K562 (cell line): ENCODE measurements at regions not wholly inside any gene's neighbourhood (a gene's known extent, or its start where the extent isn't known, plus 50 kb on each side); places are given as distances from the start of the nearest gene placed in this dataset.

Experiments used
- ATAC-seq: fragments of 200-7000 bp; cut with Tn5 transposase; 3 replicates; pipeline ENCODE4 v1.9.1; 2020; ENCODE audit warnings: moderate library complexity
- BruUV-seq: library from RNA; stranded (reverse); fragments of 400-500 nt; replicated peaks from 2 replicates; lab custom pipeline; 2021; lab: Mats Ljungman, UMichigan
- CTCF ChIA-PET: fragments of 300-600 bp; formaldehyde crosslinking; extraction: SDS; loops from one replicate; lab custom pipeline; 2021; ENCODE audit warnings: low intra/inter-chr PET ratio; lab: Yijun Ruan, JAX
- POLR2A ChIA-PET: fragments of 300-600, 350-650 bp; sonication (Branson Sonifier 250); formaldehyde crosslinking; extraction: SDS; loops from one replicate; lab custom pipeline; 2021; ENCODE audit warnings: antibody characterized with exemption, inconsistent platforms; lab: Yijun Ruan, JAX
- DNase-seq, 4 experiments: peaks; one replicate each; pipeline versions ENCODE4 v3.0.0 to v3.0.0-alpha.2; 2011 to 2018; ENCODE audit warnings: low spot score in 3 of 4, mixed read lengths in 3 of 4; ENCODE audit errors: extremely low read depth in 1 of 4
- FAIRE-seq: peaks from 2 replicates; lab custom pipeline; 2011; peaks lifted over from hg19 to GRCh38; lab: Jason Lieb, UNC
- H2AFZ ChIP-seq: 2 replicates; pipeline ENCODE4 v1.6.0; 2011; ENCODE audit warnings: low read depth, low read length, control low read depth, inconsistent platforms
- H3K27ac ChIP-seq: fragments of 200-600 bp; 3 replicates; pipeline ENCODE4 v1.8.0; 2011; ENCODE audit warnings: low read depth, mild to moderate bottlenecking, control low read depth, inconsistent platforms, low read length, moderate library complexity, mixed read lengths; ENCODE audit errors: extremely low read depth
- H3K27me3 ChIP-seq, 2 experiments: fragments of 300-600 bp in 1 of 2; 2 replicates in 1 of 2; 3 replicates in 1 of 2; pipeline versions ENCODE4 v1.6.0 to v1.8.0; 2011; ENCODE audit warnings: inconsistent platforms in 2 of 2, low read length in 2 of 2, mild to moderate bottlenecking in 1 of 2, mixed read lengths in 1 of 2, moderate library complexity in 1 of 2; ENCODE audit not compliant: control insufficient read depth in 2 of 2, insufficient read depth in 2 of 2
- H3K36me3 ChIP-seq: fragments of 300-600 bp; 3 replicates; pipeline ENCODE4 v1.8.0; 2011; ENCODE audit warnings: mild to moderate bottlenecking, low read length, inconsistent platforms; ENCODE audit not compliant: control insufficient read depth, insufficient read depth
- H3K4me1 ChIP-seq, 2 experiments: fragments of 200-600 bp in 1 of 2; replicated peaks in 1 of 2; 2 replicates in 1 of 2; 3 replicates in 1 of 2; pipeline versions ENCODE4 v1.5.1 to v1.8.0; 2011; ENCODE audit warnings: inconsistent platforms in 2 of 2, low read length in 2 of 2, mild to moderate bottlenecking in 1 of 2, mixed read lengths in 1 of 2, moderate library complexity in 1 of 2; ENCODE audit not compliant: control insufficient read depth in 2 of 2, insufficient read depth in 2 of 2
- H3K4me2 ChIP-seq: 2 replicates; pipeline ENCODE4 v1.6.1; 2011; ENCODE audit warnings: low read length, control low read depth, inconsistent platforms, mixed read lengths; ENCODE audit not compliant: insufficient read depth
- H3K4me3 ChIP-seq: fragments of 200-600 bp; sonication (generic), shearing (Covaris generic); 2 replicates; pipeline ENCODE4 v1.5.1; 2016; ENCODE audit warnings: control low read depth, inconsistent platforms
- H3K79me2 ChIP-seq: fragments of 200-600 bp; 3 replicates; pipeline ENCODE4 v1.8.0; 2011; ENCODE audit warnings: low read length, inconsistent platforms; ENCODE audit not compliant: control insufficient read depth, insufficient read depth
- H3K9ac ChIP-seq, 2 experiments: 2 replicates each; pipeline versions ENCODE4 v1.6.0 to v1.6.1; 2011; ENCODE audit warnings: low read depth in 2 of 2, low read length in 2 of 2, control low read depth in 1 of 2, inconsistent platforms in 1 of 2, mild to moderate bottlenecking in 1 of 2, mixed read lengths in 1 of 2; ENCODE audit not compliant: insufficient read depth in 1 of 2
- H3K9me1 ChIP-seq: one replicate; pipeline ENCODE4 v1.6.0; 2011; ENCODE audit warnings: inconsistent platforms, mild to moderate bottlenecking, low read length, moderate library complexity; ENCODE audit not compliant: control insufficient read depth, insufficient read depth
- H3K9me3 ChIP-seq: replicated peaks from 2 replicates; pipeline ENCODE4 v1.5.1; 2011; ENCODE audit warnings: low read depth, low read length, inconsistent platforms; ENCODE audit not compliant: control insufficient read depth, insufficient read depth
- H4K20me1 ChIP-seq: replicated peaks from 2 replicates; pipeline ENCODE4 v1.6.1; 2011; ENCODE audit warnings: low read length, inconsistent platforms, mixed read lengths; ENCODE audit not compliant: control insufficient read depth, insufficient read depth
- CXXC5 ChIP-seq: fragments of 250-450 bp; sonication (Bioruptor Pico); IDR thresholded peaks from 2 replicates; pipeline ENCODE4 v1.8.0; 2022; ENCODE audit warnings: inconsistent platforms, mild to moderate bottlenecking, moderate library complexity
- GTF2A2 ChIP-seq: IDR thresholded peaks from 2 replicates; pipeline ENCODE4 v1.6.1; 2016; ENCODE audit warnings: mild to moderate bottlenecking, missing genetic modification characterization, missing compliant biosample characterization
- HNRNPUL1 ChIP-seq: fragments of 200-400 bp; formaldehyde crosslinking; IDR thresholded peaks from 2 replicates; pipeline ENCODE4 v1.6.1; 2017; ENCODE audit warnings: low read length
- NUFIP1 ChIP-seq: fragments of 450-650 bp; IDR thresholded peaks from 2 replicates; pipeline ENCODE4 v1.6.1; 2018; ENCODE audit not compliant: partially characterized antibody
- SPI1 ChIP-seq: IDR thresholded peaks from 2 replicates; pipeline ENCODE4 v1.6.1; 2011; ENCODE audit warnings: low read depth, low read length, control low read depth, borderline replicate concordance
- ZFPM2 ChIP-seq: fragments of 250-450 bp; sonication (Bioruptor Pico); IDR thresholded peaks from 2 replicates; pipeline ENCODE4 v1.5.1; 2022; ENCODE audit warnings: mild to moderate bottlenecking
- ZKSCAN1 ChIP-seq: fragments of 150-350 bp; IDR thresholded peaks from 2 replicates; pipeline ENCODE4 v1.6.1; 2016; ENCODE audit warnings: low read depth, low read length
- ZNF780A ChIP-seq: fragments of 250-450 bp; sonication (Bioruptor Pico); IDR thresholded peaks from 2 replicates; pipeline ENCODE4 v1.5.0; 2021; ENCODE audit warnings: mild to moderate bottlenecking
- WGBS: fragments of 100-300 bp; shearing (Covaris generic); methylation state at CpG from one replicate; pipeline ENCODE4 v1.1.6; 2016; ENCODE audit warnings: low coverage, mixed read lengths; ENCODE audit not compliant: insufficient coverage; ENCODE audit errors: missing lambda C conversion rate; 5-methylcytosine and 5-hydroxymethylcytosine counted together
- in situ Hi-C: fragments of 300-500 bp; cut with MboI; formaldehyde crosslinking; loops from 4 replicates; pipeline ENCODE4 v1.15.0; 2018; ENCODE audit warnings: inconsistent platforms, mixed read lengths
- intact Hi-C: fragments of 100-400 bp; cut with micrococcal nuclease; formaldehyde crosslinking; loops from 2 replicates; pipeline ENCODE4 v1.14.2; 2022
- TF ChIP-seq, protein P1 (sequence below): sonication (generic); formaldehyde crosslinking; IDR thresholded peaks from 2 replicates; pipeline ENCODE4 v1.8.0; 2022; ENCODE audit warnings: missing genetic modification reagents, mild to moderate bottlenecking, moderate library complexity, borderline replicate concordance
- TF ChIP-seq, protein P2 (sequence below): fragments of 450-650 bp; formaldehyde crosslinking; IDR thresholded peaks from 2 replicates; pipeline ENCODE4 v1.4.0; 2020; ENCODE audit warnings: mild to moderate bottlenecking, mixed read lengths
- TF ChIP-seq, protein P3 (sequence below): IDR thresholded peaks from 2 replicates; pipeline ENCODE4 v1.6.1; 2012; ENCODE audit warnings: low read depth, low read length, improper control_type of control experiment, borderline replicate concordance

DNA sequence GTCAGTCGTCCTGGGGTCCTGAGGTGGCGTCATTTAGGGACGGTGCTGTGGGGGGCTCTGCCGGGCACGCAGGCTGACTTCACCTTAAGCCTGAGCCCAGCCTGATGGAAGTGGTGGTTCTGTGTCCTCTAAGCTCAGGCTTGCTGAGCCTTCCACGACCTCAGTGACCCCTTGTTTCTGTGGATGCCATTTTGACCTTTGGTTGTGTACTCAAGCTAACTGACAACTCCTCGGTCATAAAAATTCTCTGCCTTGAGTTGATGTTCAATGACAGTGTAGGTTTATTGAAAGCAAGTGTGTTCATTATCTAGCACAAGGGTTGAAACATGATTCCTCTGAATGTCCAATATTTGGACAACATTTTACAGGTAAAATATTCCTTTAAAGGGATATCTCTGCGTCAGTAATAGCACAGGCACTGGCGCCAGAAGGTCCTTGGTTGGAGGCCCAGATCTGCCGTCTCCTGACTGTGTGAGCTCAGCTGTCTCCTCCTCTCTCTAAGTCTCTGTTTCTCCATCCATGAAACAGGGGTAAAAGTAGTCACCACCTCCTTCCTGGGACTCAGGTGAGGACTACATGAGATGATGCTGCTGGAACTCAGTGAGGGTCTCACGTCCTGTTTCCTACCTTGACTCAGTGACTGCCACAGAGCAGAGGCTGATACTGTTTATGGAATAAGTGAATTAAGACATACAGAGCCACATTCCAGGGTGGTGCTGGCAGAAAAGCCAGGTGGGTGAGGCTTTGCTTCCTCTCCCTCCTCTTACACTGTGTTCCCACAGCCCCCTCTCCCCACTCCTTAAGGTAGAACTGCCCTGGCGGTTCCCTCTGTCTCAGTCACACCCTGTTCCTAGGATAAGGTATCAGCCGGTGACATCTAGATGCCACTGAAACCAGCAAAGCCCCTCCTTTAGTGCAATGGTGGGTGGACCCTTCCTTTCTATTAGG lies 75.7 kb downstream of the IRF8 start:
- no TSS peak for BruUV-seq
- no peak overlapping the region for H3K4me3 ChIP-seq
- peaks cover 4% of the 10 kb centered on the region; the same call in 1 of the 2 replicates for H4K20me1 ChIP-seq
- peaks cover 15 to 33% of the 10 kb centered on the region in 2 experiments; a peak in 4 of 5 replicates for H3K27me3 ChIP-seq
- no peak overlapping the region for H3K9ac ChIP-seq
- no peak for TF ChIP-seq CXXC5
- TF ChIP-seq, protein P1, sequence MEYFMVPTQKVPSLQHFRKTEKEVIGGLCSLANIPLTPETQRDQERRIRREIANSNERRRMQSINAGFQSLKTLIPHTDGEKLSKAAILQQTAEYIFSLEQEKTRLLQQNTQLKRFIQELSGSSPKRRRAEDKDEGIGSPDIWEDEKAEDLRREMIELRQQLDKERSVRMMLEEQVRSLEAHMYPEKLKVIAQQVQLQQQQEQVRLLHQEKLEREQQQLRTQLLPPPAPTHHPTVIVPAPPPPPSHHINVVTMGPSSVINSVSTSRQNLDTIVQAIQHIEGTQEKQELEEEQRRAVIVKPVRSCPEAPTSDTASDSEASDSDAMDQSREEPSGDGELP (CRISPR knock-in tag): no peak
- TF ChIP-seq GTF2A2: no peak
- no peak for TF ChIP-seq ZNF780A (CRISPR knock-in tag)
- TF ChIP-seq HNRNPUL1: no peak
- no peak for TF ChIP-seq ZFPM2 (CRISPR knock-in tag)
- TF ChIP-seq ZKSCAN1: no peak
- TF ChIP-seq, protein P2, sequence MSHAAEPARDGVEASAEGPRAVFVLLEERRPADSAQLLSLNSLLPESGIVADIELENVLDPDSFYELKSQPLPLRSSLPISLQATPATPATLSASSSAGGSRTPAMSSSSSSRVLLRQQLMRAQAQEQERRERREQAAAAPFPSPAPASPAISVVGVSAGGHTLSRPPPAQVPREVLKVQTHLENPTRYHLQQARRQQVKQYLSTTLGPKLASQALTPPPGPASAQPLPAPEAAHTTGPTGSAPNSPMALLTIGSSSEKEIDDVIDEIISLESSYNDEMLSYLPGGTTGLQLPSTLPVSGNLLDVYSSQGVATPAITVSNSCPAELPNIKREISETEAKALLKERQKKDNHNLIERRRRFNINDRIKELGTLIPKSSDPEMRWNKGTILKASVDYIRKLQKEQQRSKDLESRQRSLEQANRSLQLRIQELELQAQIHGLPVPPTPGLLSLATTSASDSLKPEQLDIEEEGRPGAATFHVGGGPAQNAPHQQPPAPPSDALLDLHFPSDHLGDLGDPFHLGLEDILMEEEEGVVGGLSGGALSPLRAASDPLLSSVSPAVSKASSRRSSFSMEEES: no peak
- TF ChIP-seq NUFIP1: no peak
- TF ChIP-seq, protein P3, sequence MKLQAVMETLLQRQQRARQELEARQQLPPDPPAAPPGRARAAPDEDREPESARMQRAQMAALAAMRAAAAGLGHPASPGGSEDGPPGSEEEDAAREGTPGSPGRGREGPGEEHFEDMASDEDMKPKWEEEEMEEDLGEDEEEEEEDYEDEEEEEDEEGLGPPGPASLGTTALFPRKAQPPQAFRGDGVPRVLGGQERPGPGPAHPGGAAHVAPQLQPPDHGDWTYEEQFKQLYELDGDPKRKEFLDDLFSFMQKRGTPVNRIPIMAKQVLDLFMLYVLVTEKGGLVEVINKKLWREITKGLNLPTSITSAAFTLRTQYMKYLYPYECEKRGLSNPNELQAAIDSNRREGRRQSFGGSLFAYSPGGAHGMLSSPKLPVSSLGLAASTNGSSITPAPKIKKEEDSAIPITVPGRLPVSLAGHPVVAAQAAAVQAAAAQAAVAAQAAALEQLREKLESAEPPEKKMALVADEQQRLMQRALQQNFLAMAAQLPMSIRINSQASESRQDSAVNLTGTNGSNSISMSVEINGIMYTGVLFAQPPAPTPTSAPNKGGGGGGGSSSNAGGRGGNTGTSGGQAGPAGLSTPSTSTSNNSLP: no peak
- TF ChIP-seq SPI1: no peak
- TF ChIP-seq, all 486 proteins: peak for 0
- no peak for FAIRE-seq
- ChIA-PET POLR2A (no interaction called here), CTCF (no interaction called here)
- no peak overlapping the region for H3K4me2 ChIP-seq
- in situ Hi-C loops (no loop called here), intact Hi-C loops (no loop called here)
- ATAC-seq: no peak
- no peaks in the 10 kb centered on the region for H3K36me3 ChIP-seq
- H3K4me1 ChIP-seq: no peaks in the 10 kb centered on the region
- no peaks in the 10 kb centered on the region; the same call in 1 of the 2 replicates for H3K9me3 ChIP-seq
- no peaks in the 10 kb centered on the region for H3K79me2 ChIP-seq
- WGBS: 2% methylated on average over 13 of the region's 13 CpGs
- H3K9me1 ChIP-seq: no peaks in the 10 kb centered on the region
- no peak for DNase-seq
- H2AFZ ChIP-seq: no peak overlapping the region
- H3K27ac ChIP-seq: no peak overlapping the region
